ENCODE measurements at regions not wholly inside any gene's neighbourhood (a gene's known extent, or its start where the extent isn't known, plus 50 kb on each side); places are given as distances from the start of the nearest gene placed in this dataset.

- TF ChIP-seq CTCF (IDR thresholded peaks at IDR 0.05) (no peak), POLR2A (IDR thresholded peaks at IDR 0.05) (no peak)
Observed at GRCh38 chr15:101542306-101543025, 53.0 kb upstream of the PCSK6 start.

All from esophagus squamous epithelium (tissue), 4 donors.